ENCODE measurements at regions not wholly inside any gene's neighbourhood (a gene's known extent, or its start where the extent isn't known, plus 50 kb on each side); places are given as distances from the start of the nearest gene placed in this dataset.

GRCh38 chr10:42475168-42476098, 162.9 kb downstream of the ZNF33B start:
- Histone ChIP-seq H3K9me3 (replicated peaks; ENCODE audit: control insufficient read depth, insufficient read depth, low read length) (no peaks in the 10 kb centered on the region), H3K9ac (replicated peaks; ENCODE audit: extremely low read depth, insufficient read depth, low read length) (no peak overlapping the region), H3K4me3 (replicated peaks in 1 of 3; ENCODE audit: insufficient read depth in 1 of 3, low read depth in 1 of 3, low read length in 3 of 3) (peak overlapping the region in 1 of 3 experiments; percentile 40), H3K27me3 (ENCODE audit: control insufficient read depth in 2 of 2, insufficient read depth in 2 of 2, low read length in 2 of 2) (no peaks in the 10 kb centered on the region), H3K79me2 (ENCODE audit: control insufficient read depth, insufficient read depth, low read length) (no peaks in the 10 kb centered on the region), H3K36me3 (ENCODE audit: control insufficient read depth in 2 of 2, extremely low read depth in 1 of 2, insufficient read depth in 2 of 2, low read length in 2 of 2) (no peaks in the 10 kb centered on the region), H3K27ac (ENCODE audit: insufficient read depth, low read depth, low read length) (no peak overlapping the region), H3K9me1 (replicated peaks; ENCODE audit: control insufficient read depth, extremely low read depth, insufficient read depth, low read length) (no peaks in the 10 kb centered on the region), H3K4me2 (ENCODE audit: insufficient read depth, low read length) (no peak overlapping the region), H3K4me1 (ENCODE audit: control insufficient read depth, extremely low read depth, insufficient read depth, low read length) (no peaks in the 10 kb centered on the region), H2AFZ (ENCODE audit: low read depth, low read length) (peak overlapping the region; percentile 15), H4K20me1 (replicated peaks; ENCODE audit: control insufficient read depth, extremely low read depth, insufficient read depth, low read length) (no peaks in the 10 kb centered on the region)
- ChIA-PET CTCF (no interaction called here), POLR2A (no interaction called here)
- peak; percentile 29 for DNase-seq (ENCODE audit: low read depth, low spot score)
- intact Hi-C loops (cut with micrococcal nuclease) (no loop called here), dilution Hi-C loops (cut with MboI; ENCODE audit: extremely low pct_ligation_motif_present, low sequenced_read_pairs) (no loop called here)
- no peak for FAIRE-seq
- peak; percentile 14 for TF ChIP-seq MAX (IDR thresholded peaks at IDR 0.05; ENCODE audit: insufficient read depth, insufficient read length)
- TF ChIP-seq POLR2A (IDR thresholded peaks at IDR 0.05; ENCODE audit: low read depth, low read length), result no peak
- no peak for TF ChIP-seq GATA2 (IDR thresholded peaks at IDR 0.05; ENCODE audit: insufficient read depth, insufficient read length, low read depth, low read length)
- TF ChIP-seq JUN (IDR thresholded peaks at IDR 0.05; ENCODE audit: borderline replicate concordance, insufficient read depth, insufficient read length, low read depth), result no peak
- no TSS peak for BruUV-seq (replicated peaks)

- H3K27ac ChIP-seq (ENCODE audit: insufficient read depth, low read depth, low read length), result no peak overlapping the region
- no peak overlapping the region for H3K4me2 ChIP-seq (ENCODE audit: insufficient read depth, low read length)
- intact Hi-C loops (cut with micrococcal nuclease), result no loop called here
- H3K4me1 ChIP-seq (ENCODE audit: control insufficient read depth, extremely low read depth, insufficient read depth, low read length), result no peaks in the 10 kb centered on the region
- ChIA-PET CTCF (no interaction called here), POLR2A (no interaction called here)
- no peaks in the 10 kb centered on the region for H3K36me3 ChIP-seq (ENCODE audit: control insufficient read depth in 2 of 2, extremely low read depth in 1 of 2, insufficient read depth in 2 of 2, low read length in 2 of 2)
- no peak for TF ChIP-seq EZH2 (IDR thresholded peaks at IDR 0.05; ENCODE audit: borderline replicate concordance, low read depth, low read length, severe bottlenecking)
- TF ChIP-seq GATA2 (IDR thresholded peaks at IDR 0.05; ENCODE audit: insufficient read depth, insufficient read length, low read depth, low read length), result no peak
- no peak for TF ChIP-seq JUN (IDR thresholded peaks at IDR 0.05; ENCODE audit: borderline replicate concordance, insufficient read depth, insufficient read length, low read depth)
- no peak overlapping the region for H3K4me3 ChIP-seq (replicated peaks in 1 of 3; ENCODE audit: insufficient read depth in 1 of 3, low read depth in 1 of 3, low read length in 3 of 3)
- no peak for FAIRE-seq
- no peaks in the 10 kb centered on the region for H3K79me2 ChIP-seq (ENCODE audit: control insufficient read depth, insufficient read depth, low read length)
- no peak overlapping the region for H3K9ac ChIP-seq (replicated peaks; ENCODE audit: extremely low read depth, insufficient read depth, low read length)
- no peaks in the 10 kb centered on the region for H3K9me1 ChIP-seq (replicated peaks; ENCODE audit: control insufficient read depth, extremely low read depth, insufficient read depth, low read length)
- H3K27me3 ChIP-seq (ENCODE audit: control insufficient read depth in 2 of 2, insufficient read depth in 2 of 2, low read length in 2 of 2), result no peaks in the 10 kb centered on the region
- H4K20me1 ChIP-seq (replicated peaks; ENCODE audit: control insufficient read depth, extremely low read depth, insufficient read depth, low read length), result no peaks in the 10 kb centered on the region
- no peak overlapping the region for H2AFZ ChIP-seq (ENCODE audit: low read depth, low read length)
- no TSS peak for BruUV-seq (replicated peaks)
- no peaks in the 10 kb centered on the region for H3K9me3 ChIP-seq (replicated peaks; ENCODE audit: control insufficient read depth, insufficient read depth, low read length)
- DNase-seq (ENCODE audit: low read depth, low spot score), result no peak
- dilution Hi-C loops (cut with MboI; ENCODE audit: extremely low pct_ligation_motif_present, low sequenced_read_pairs), result no loop called here
These were observed 184.1 kb downstream of the ZNF33B start for GRCh38 chr10:42454313-42454712.
